HTR-8/SVneo (cell line): ENCODE measurements at regions not wholly inside any gene's neighbourhood (a gene's known extent, or its start where the extent isn't known, plus 50 kb on each side); places are given as distances from the start of the nearest gene placed in this dataset.
A peak's percentile ranks its signal among the peaks of the same experiment; 100 is the strongest.
"Not testable (repeated sequence)": the region's sequence is repeated elsewhere in the genome, so short reads cannot be mapped to it uniquely, and the experiment has no call there.

Source experiments
- DNase-seq: peaks from one replicate; pipeline ENCODE4 v3.0.0; 2011; ENCODE audit warnings: low spot score, mixed read lengths; ENCODE audit not compliant: insufficient read length
- FAIRE-seq: peaks from 2 replicates; lab custom pipeline; 2011; peaks lifted over from hg19 to GRCh38; lab: Jason Lieb, UNC

DNA sequence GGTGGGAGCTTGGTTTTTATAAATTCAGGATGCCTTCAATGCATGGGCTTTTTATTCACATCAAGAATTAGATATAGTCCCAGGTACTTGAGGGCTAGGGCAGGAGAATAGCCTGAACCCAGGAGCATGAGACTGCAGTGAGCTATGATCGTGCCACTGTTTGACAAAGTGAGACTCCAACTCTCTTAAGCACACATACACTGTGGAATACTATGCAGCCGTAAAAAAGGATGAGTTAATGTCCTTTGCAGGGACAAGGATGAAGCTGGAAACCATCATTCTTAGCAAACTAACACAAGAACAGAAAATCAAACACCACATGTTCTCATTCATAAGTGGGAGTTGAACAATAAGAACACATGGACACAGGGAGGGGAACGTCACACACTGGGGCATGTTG lies 470.0 kb downstream of the SETD4 start:
- FAIRE-seq, DNase-seq: not testable (repeated sequence)

DNA sequence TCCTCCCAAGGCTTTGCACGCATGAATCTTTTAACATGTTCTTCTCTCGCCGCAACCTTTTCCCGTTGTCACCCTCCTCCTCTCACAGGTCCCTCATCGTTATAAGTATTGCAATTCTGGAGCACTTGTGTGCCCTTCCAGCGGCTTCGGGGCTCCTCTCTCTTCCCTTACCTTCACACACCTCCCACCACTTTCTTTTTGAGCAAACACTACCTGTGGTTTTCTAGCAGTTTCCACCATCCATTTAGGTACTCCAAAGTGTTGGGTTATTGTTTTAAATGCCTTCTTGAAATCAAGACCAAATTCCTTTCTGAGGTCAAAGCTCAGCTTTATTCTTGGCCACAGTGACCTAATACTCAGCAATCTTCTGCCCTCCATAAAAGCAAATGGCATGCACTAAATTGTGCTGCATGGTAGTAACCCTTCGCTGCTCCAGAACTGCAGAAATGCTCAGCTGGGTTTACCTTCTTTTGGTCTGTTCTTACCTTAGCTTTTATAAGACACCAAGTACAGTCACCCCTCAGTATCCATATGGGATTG lies 472.4 kb downstream of the SETD4 start:
- FAIRE-seq (no peak), DNase-seq (no peak)

DNA sequence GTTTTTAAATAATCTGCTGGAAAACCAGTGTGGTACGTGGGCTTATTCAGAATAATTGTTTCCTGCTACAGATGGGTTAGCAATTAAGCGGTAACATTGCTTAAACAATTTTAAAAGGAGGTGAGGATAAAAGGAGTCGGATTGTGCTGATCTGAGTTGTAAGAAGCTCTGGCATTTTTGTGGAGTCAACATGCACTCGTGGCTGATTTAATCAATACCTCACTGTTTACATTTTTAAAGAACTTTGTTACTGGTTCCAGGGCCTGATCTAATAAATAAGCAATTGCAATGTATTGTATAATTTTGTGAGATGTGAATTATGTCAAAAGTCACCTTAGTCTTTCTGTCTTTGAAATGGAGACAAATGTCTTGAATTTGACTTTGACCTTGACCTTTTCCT lies 474.0 kb downstream of the SETD4 start:
- no peak for DNase-seq
- FAIRE-seq, result no peak

DNA sequence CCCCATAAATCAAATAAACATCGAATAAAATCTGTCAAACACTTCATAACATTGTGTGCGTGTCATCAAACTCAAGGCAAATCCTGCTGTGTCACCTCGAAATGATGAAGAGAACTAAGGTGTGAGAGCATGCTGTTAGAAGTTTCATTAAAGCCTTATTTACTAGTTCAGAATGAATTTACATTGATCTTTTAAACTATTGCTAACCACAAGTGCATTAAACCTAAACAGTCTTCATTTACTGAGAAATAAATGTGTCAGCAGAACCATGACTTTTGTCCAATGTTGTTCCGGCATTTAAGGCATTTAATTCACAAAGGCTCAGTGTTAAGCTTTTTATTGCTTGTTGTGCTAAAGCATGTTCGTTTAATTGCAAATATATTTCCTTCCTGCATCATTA lies 474.4 kb downstream of the SETD4 start:
- DNase-seq (no peak), FAIRE-seq (no peak)

DNA sequence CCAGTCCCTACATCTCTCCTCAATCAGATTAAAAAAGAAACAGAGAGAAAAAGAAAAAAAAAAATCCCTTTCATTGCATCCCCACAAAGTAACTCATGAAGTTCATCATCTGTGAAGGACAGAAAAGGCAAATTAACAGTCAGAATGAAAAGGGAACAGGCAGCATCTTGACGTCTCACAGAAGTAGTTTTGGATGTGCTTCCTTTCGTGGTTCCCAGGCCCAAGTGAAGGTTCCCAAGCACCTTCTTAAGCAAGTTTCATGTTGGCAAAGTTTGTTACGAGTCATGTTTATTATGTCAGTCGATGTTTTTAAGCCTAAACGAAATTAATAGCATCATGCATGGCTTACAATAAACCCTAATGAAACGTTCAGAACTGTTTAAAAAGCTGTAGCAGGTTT lies 475.2 kb downstream of the SETD4 start:
- DNase-seq (no peak), FAIRE-seq (no peak)

DNA sequence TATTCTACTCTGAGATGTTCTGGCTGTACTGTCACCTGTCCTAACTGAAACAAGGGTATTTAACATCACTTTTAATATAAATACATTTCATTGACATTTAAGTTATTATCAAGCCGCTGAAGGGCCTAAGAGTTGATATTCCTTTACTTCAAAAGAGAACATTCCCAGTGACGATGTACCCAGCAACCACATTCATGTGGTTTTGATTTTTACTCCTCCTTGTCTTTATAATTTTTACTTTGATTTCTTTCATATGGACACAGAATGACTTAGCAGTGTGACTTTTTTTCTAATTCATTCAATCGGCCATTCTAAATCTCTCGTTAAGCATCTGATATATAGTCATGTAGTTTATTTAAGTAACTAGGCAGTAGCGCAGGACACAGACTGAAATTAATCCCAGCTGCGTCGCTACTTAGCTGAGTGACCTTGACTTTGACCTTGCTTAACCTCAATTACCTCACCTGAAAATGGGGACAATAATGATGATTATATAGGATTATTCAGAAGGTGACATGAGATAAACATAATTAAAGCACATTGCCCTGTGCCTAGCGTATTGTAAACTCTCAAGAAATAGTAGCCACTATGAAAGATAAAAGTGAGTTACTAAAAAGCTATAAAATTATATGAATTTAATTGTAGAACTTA lies 476.6 kb downstream of the SETD4 start:
- FAIRE-seq (no peak), DNase-seq (no peak)

DNA sequence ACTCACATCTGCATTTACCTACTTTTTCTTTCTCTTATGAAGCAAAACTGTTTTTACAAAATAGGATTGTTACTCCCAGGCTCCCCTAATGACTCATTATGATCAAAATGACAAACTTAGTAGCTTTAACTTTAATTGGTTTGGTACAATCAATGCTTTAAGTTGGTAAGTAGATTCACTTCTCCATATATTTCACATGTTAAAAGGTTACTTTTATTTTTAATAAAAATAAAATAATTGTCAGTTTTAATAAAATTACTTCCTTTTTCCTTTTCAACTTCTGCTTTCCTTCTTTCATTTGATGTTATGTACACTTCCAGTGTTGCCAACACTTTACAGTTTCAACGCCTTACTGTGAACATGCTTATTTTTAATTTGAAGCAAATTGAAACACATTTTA lies 477.6 kb downstream of the SETD4 start:
- FAIRE-seq (no peak), DNase-seq (no peak)

DNA sequence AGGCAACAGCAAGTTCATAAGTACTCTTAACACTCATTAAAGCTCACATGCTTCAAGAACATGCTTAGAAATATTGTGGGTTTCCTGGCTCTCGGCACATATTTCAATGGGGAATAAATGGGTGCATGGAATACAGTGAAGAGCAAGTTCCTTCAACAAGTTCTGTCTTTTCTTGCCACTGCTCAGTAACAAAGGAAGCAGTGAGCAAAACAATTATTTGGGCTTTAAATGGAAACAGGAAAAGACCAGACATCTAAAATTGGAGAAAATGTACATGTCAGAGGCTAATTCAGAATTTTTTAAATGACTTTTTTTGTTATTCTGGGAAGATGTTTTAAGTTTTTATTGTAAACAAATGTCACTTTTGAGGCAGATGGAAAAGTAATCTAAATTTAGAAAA lies 478.7 kb downstream of the SETD4 start:
- no peak for DNase-seq
- FAIRE-seq, result no peak

DNA sequence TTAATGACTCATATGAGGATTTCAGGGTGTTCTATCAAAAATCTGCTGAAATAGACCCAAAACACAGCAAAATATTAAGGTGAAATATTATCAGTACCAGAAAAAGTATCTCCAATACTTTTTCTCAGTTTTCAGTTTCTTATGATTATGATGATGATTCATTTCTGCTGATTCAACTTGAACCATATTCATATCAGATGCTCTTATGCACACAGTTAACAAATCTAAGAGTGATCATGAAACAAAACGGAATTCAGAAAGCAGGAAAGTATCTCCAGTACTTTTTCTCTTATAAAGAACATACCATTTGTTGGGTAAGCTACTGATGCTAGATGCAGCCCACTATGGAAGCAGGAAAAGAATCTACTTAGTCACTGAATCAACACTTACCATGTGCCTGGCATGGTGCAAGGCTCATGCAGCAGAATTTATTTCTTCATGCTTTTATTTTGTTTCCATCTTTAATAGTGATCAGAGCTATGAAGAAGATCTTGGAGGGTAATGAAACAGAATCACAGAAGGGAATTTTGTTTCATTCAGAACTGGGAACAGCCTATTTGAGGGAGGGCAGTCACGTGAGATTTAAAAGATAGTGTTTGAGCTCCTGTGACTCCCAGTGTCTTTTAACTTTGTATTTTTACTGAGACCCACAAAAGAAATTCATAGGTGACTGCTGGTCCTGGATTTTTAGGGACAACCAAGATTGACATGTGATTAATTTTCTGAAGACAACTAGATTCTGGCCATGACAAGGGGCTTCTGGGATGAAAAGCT lies 480.6 kb downstream of the SETD4 start:
- DNase-seq, result no peak

DNA sequence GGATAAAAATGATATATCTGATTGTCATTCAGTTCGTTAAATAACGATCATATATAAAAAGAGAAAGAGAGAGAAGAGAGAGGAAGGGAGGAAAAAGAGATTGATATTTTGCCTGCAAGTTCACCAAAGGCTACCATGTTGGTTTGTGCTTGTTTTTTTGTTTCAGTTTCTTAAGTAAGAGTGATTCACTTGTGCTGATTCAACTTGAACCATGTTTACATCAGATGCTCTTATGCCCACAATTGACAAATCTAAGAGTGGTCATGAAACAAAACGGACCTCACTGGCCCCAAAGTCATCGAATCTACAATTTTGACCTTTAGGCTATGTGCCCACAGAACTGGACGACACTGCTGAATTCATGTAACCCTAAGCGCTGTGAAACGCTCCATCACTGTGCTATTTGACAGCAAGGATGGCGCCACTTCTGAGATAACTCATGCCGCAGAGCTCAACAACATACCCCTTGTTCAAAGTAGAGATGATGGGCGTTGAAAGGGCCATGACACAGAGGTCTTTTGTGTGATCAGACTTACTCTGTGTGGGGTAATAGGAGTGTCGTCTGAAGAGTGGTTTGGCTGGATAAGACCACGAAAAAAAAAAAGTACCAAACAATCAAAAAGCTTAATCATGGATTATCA lies 481.4 kb downstream of the SETD4 start:
- FAIRE-seq (no peak), DNase-seq (no peak)

More for the DNA sequence above, 480.6 kb downstream of the SETD4 start:
- no peak for FAIRE-seq

DNA sequence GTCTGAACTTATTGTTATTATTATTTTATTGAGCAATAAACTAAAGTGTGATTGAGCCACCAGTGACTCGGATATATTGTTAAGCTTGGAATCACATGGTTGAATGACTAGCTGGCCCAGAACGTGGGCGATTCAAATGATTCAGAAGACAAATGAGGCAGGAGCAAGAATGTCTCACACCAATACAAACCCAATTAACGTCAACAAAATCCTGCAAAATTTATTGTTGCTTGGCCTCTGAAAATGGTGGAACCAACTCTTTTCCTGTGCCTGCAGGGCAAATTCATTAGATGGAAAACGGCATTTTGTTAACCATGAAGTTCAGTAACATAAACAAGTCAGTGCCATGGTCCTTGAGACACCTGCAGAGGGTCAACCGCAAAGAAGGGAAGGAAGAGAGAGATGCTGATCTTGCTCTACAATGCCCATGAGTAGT lies 482.0 kb downstream of the SETD4 start:
- no peak for FAIRE-seq

DNA sequence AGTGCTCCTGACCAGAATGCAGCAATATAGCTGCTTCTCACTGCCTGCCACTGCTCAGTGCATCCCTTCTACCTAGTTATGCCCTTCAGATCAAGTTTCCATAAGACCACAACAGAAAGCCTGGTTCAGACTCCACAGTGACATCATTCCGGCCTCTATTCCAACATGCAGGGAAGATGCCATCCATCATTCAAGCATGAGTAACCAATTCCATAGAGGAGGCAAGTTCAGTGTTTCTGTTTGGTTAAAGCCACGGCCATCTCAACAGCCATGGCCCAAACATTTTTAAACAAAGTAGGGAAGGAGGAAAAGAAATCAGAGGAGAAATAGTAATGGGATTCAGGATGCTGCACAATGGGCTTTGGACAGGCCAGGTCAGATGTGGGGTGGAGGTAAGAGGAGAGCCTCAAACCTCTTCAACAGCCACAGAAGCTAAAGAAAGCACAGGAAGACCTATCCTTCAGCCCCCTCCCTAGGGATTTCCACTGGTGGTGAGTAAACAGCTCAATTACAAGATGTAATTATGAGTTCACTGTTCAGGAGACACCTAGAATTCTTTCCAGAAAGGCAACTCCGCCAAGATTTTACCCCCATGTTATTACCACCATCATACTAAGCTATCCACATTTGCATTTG lies 484.9 kb downstream of the SETD4 start:
- FAIRE-seq, result no peak
- DNase-seq, result peak; percentile 23

More for the DNA sequence above, 482.0 kb downstream of the SETD4 start:
- peak; percentile 30 for DNase-seq

DNA sequence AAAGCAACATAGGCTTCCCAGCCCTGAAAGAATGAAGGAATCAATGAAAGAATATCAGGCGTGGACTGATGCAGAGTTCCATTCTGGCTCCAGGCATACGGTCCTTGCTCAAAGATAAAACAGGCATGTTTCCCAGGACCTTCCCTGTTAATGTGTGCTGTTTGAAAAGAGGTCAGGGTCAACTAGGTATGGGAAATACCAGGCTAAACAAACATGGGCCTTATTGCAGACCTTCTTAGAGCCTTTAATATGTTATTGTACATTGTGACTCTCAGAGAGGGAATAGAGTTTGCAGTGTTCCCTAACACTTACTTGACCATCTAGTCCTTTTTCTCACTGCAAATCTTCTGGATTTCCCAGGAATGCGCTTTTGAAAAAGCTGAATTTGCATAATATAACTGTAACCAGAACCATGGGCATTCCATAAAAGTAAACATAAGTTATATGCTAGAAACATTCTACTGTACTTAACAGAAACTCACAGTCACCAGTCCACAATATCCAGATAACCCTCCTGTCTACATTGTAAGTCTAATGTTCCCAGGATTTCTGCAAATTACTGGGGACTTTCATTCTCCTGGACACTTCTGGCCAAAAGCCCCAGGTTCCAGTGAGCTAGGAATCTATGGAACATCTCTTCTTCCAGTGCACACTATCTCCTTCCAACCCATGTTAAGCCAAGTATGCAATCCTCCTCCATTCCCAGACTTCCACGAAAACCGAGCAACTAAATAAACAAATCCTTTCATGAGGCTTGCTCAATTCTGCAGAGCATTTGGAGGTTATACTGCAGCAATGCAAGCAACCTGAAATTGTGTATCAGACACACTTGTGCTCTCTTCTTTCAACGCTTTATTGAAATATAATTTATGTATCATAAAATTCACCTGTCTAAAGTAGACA lies 486.6 kb downstream of the SETD4 start:
- FAIRE-seq, result no peak
- DNase-seq, result no peak

DNA sequence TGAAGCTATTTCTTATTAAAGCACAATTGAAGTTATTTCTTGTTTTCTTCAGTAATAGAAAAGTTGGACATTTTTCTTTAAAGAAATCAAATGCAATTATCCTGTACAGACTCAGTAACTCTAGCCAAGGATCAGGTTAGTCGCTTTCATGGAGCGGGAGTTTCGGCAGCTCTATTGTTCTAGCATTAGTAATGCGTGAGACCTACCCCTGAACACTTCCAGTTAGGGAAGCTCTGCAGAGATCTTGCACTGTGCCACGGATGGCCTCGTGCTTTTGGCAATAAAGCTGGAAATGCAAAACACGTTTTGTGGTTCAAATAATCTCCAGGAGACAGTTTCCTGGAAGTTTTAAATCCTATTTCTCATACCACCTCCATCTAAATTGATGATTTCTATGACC lies 488.4 kb downstream of the SETD4 start:
- DNase-seq (no peak), FAIRE-seq (no peak)

DNA sequence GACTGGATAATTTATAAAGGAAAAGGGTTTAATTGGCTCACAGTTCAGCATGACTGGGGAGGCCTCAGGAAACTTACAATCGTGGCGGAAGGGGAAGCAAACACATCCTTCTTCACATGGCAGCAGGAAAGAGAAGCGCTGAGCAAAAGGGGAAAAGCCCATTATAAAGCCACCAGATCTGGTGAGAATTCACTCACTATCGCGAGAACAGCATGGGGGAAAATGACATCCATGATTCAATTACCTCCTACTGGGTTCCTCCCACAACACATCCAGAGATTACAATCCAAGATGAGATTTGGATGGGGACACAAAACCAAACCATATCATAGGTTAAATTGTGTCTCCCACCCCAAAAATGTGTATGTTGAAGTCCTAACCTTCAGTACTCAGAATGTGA lies 491.7 kb downstream of the SETD4 start:
- DNase-seq, result no peak
- FAIRE-seq, result no peak

DNA sequence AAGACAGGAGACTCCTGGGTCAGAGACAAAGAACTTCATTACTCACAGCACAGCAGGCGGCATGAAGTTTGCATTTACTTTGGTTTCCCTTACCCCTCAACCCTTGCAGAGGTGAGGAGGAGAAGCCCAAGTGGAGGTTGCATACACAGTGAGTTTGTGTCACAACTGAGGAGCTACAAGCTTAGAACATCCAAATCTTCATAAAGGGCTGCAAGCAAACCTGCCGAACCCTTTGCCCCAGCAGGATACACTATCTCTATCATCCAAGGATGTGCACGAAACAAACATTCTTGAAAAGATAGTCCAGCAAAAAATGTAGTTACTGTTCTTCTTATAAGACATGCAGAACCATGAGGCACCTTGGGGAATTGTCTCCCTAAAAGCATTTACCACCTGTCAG lies 493.5 kb downstream of the SETD4 start:
- DNase-seq (no peak), FAIRE-seq (no peak)

DNA sequence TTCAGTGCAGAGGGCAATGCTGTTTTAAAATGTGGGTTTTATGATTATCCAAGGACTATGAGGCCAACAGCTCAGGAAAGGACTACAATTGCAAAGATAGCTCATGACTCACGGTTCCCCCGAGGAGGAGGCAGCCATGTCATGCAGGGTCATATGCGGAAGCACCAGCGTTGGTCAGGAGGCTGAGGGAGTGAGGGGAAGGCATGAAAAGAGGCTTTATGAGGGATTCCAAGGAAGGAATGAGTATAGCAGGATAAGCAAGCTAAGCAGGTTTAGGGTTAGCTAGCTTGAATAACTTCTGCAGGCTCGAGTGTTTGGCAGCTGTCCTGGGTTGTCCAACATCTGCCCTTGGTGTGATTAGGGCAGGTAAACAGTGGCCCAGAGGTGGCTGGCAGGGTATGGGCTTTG lies 495.1 kb downstream of the SETD4 start:
- DNase-seq (peak; percentile 37), FAIRE-seq (no peak)

DNA sequence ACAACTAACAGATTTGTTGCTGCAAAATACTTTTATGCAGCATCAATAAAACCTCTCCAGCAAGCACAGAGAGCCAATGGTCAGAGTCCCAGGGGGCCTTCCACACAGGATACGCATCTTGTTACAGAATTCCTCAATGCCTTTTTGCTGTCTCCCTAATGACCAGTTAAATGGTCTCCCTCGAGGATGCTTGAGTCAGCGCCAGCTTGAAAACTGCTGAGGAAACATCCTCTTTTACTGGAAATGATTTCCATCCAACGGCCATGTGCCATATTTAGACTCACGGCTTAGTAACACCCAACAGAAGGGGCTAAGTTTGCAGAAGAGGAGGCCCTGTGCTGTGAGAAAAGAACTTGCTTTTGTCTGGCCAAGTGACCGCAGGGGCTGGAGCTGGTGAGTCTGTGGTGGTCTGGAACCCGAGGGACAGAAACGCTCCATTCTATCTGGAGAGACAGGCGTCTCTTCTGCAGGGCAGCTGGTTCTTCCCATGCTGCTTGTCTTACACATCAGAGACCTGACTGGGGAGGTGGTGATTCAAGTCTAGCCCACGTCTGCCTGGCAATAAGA lies 496.4 kb downstream of the SETD4 start:
- FAIRE-seq (no peak), DNase-seq (no peak)

DNA sequence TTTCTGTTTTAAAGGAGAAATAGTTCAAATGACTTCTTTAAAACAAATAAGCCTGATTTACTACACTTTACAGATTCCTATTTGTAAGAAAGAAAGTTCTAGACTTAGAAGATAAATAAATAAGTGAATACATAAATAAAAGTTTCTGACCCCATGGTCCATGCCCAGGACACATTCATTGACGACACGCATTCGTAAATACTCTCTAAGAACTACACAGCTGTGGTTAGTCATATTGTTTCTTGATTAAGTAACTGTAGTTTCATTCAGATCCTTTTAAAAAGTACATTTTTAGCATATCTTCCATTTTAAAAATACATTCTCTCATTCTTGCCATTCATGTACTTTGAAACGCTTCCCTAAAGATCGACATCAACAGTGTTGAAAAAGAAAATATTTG lies 497.4 kb downstream of the SETD4 start:
- DNase-seq (no peak), FAIRE-seq (no peak)
